HEK293 (cell line): ENCODE measurements at regions not wholly inside any gene's neighbourhood (a gene's known extent, or its start where the extent isn't known, plus 50 kb on each side); places are given as distances from the start of the nearest gene placed in this dataset.

Source experiments
- CTCF ChIA-PET: fragments of 350-600 bp; formaldehyde crosslinking; extraction: SDS; loops from one replicate; lab custom pipeline; 2021; ENCODE audit warnings: antibody characterized with exemption; lab: Yijun Ruan, JAX
- POLR2A ChIA-PET: fragments of 300-600 bp; formaldehyde crosslinking; extraction: SDS; loops from one replicate; lab custom pipeline; 2020; ENCODE audit warnings: antibody characterized with exemption, inconsistent platforms; lab: Yijun Ruan, JAX
- H3K27ac ChIP-seq: fragments of 200-500 bp; sonication (Bioruptor generic); 2 replicates; pipeline ENCODE4 v1.5.1; 2014; ENCODE audit warnings: low read depth, low read length, control low read depth, inconsistent platforms; ENCODE audit errors: extremely low read depth
- H3K36me3 ChIP-seq, 2 experiments: fragments of 200-500 bp in 1 of 2; sonication (Bioruptor generic) in 1 of 2; 1 replicate in 1 of 2; 2 replicates in 1 of 2; pipeline ENCODE4 v1.5.1; 2014 to 2017; ENCODE audit warnings: inconsistent platforms in 2 of 2, low read length in 2 of 2; ENCODE audit not compliant: control insufficient read depth in 2 of 2, insufficient read depth in 1 of 2
- H3K4me1 ChIP-seq: fragments of 200-500 bp; sonication (Bioruptor generic); 2 replicates; pipeline ENCODE4 v1.5.1; 2014; ENCODE audit warnings: mild to moderate bottlenecking, low read length, inconsistent platforms; ENCODE audit not compliant: control insufficient read depth, insufficient read depth
- H3K4me3 ChIP-seq: 2 replicates; pipeline ENCODE4 v1.5.1; 2011; ENCODE audit warnings: low read depth, mild to moderate bottlenecking, control low read depth, low read length, moderate library complexity
- H3K9me3 ChIP-seq: fragments of 200-500 bp; sonication (Bioruptor generic); 2 replicates; pipeline ENCODE4 v1.5.1; 2014; ENCODE audit warnings: low read depth, low read length, inconsistent platforms; ENCODE audit not compliant: control insufficient read depth, insufficient read depth
- BCL11A ChIP-seq: fragments of 450-650 bp; formaldehyde crosslinking; IDR thresholded peaks from 2 replicates; pipeline ENCODE4 v1.5.1; 2016; ENCODE audit warnings: low read depth, missing biosample characterization, missing genetic modification characterization
- BCL11B ChIP-seq: fragments of 450-650 bp; formaldehyde crosslinking; IDR thresholded peaks from 2 replicates; pipeline ENCODE4 v1.5.1; 2016; ENCODE audit warnings: low read depth, missing biosample characterization, missing genetic modification characterization
- EGR2 ChIP-seq: fragments of 450-650 bp; formaldehyde crosslinking; IDR thresholded peaks from 2 replicates; pipeline ENCODE4 v1.5.1; 2016; ENCODE audit warnings: low read depth, missing biosample characterization, missing genetic modification characterization
- KLF10 ChIP-seq: fragments of 450-650 bp; IDR thresholded peaks from 2 replicates; pipeline ENCODE4 v1.5.1; 2018; ENCODE audit warnings: missing biosample characterization, mild to moderate bottlenecking, missing genetic modification characterization
- KLF16 ChIP-seq: fragments of 450-650 bp; formaldehyde crosslinking; IDR thresholded peaks from 2 replicates; pipeline ENCODE4 v1.5.1; 2017; ENCODE audit warnings: missing biosample characterization, missing genetic modification characterization
- KLF7 ChIP-seq: fragments of 450-650 bp; formaldehyde crosslinking; IDR thresholded peaks from 2 replicates; pipeline ENCODE4 v1.5.1; 2016; ENCODE audit warnings: missing biosample characterization, missing genetic modification characterization, borderline replicate concordance
- TCF7L2 ChIP-seq: IDR thresholded peaks from 2 replicates; pipeline ENCODE4 v1.6.1; 2011; ENCODE audit warnings: low read depth, mild to moderate bottlenecking, inconsistent platforms, low read length, moderate library complexity, borderline replicate concordance
- ZNF121 ChIP-seq: fragments of 450-650 bp; formaldehyde crosslinking; IDR thresholded peaks from 2 replicates; pipeline ENCODE4 v1.5.1; 2016; ENCODE audit warnings: missing biosample characterization, missing genetic modification characterization
- ZNF155 ChIP-seq: fragments of 450-650 bp; formaldehyde crosslinking; IDR thresholded peaks from 2 replicates; pipeline ENCODE4 v1.5.1; 2016; ENCODE audit warnings: missing biosample characterization, missing genetic modification characterization
- ZNF169 ChIP-seq: fragments of 450-650 bp; formaldehyde crosslinking; IDR thresholded peaks from 2 replicates; pipeline ENCODE4 v1.5.1; 2016; ENCODE audit warnings: missing biosample characterization, missing genetic modification characterization
- ZNF239 ChIP-seq: fragments of 450-650 bp; formaldehyde crosslinking; IDR thresholded peaks from 2 replicates; pipeline ENCODE4 v1.5.1; 2016; ENCODE audit warnings: missing biosample characterization, missing genetic modification characterization
- ZNF248 ChIP-seq: fragments of 450-650 bp; formaldehyde crosslinking; IDR thresholded peaks from 2 replicates; pipeline ENCODE4 v1.5.1; 2017; ENCODE audit warnings: missing biosample characterization, missing genetic modification characterization
- ZNF324 ChIP-seq: fragments of 450-650 bp; formaldehyde crosslinking; IDR thresholded peaks from 2 replicates; pipeline ENCODE4 v1.5.1; 2016; ENCODE audit warnings: missing biosample characterization, missing genetic modification characterization
- ZNF37A ChIP-seq: fragments of 450-650 bp; IDR thresholded peaks from 2 replicates; pipeline ENCODE4 v1.5.1; 2018; ENCODE audit warnings: missing biosample characterization, missing genetic modification characterization
- TF ChIP-seq, protein P1 (sequence below): fragments of 450-650 bp; formaldehyde crosslinking; IDR thresholded peaks from 2 replicates; pipeline ENCODE4 v1.5.1; 2016; ENCODE audit warnings: missing biosample characterization, missing genetic modification characterization
- TF ChIP-seq, protein P2 (sequence below): fragments of 450-650 bp; formaldehyde crosslinking; IDR thresholded peaks from 2 replicates; pipeline ENCODE4 v1.5.1; 2016; ENCODE audit warnings: missing biosample characterization, missing genetic modification characterization
- TF ChIP-seq, protein P3 (sequence below): fragments of 450-650 bp; formaldehyde crosslinking; IDR thresholded peaks from 2 replicates; pipeline ENCODE4 v1.5.1; 2016; ENCODE audit warnings: missing biosample characterization, missing genetic modification characterization
- TF ChIP-seq, protein P4 (sequence below): fragments of 450-650 bp; formaldehyde crosslinking; IDR thresholded peaks from 2 replicates; pipeline ENCODE4 v1.5.1; 2016; ENCODE audit warnings: missing biosample characterization, missing genetic modification characterization
- TF ChIP-seq, protein P5 (sequence below): fragments of 450-650 bp; formaldehyde crosslinking; IDR thresholded peaks from 2 replicates; pipeline ENCODE4 v1.5.1; 2016; ENCODE audit warnings: missing biosample characterization, missing genetic modification characterization
- TF ChIP-seq, protein P6 (sequence below): fragments of 450-650 bp; formaldehyde crosslinking; IDR thresholded peaks from 2 replicates; pipeline ENCODE4 v1.5.1; 2016; ENCODE audit warnings: missing biosample characterization, missing genetic modification characterization
- TF ChIP-seq, protein P7 (sequence below): fragments of 450-650 bp; formaldehyde crosslinking; IDR thresholded peaks from 2 replicates; pipeline ENCODE4 v1.5.1; 2016; ENCODE audit warnings: missing biosample characterization, missing genetic modification characterization, borderline replicate concordance

DNA sequence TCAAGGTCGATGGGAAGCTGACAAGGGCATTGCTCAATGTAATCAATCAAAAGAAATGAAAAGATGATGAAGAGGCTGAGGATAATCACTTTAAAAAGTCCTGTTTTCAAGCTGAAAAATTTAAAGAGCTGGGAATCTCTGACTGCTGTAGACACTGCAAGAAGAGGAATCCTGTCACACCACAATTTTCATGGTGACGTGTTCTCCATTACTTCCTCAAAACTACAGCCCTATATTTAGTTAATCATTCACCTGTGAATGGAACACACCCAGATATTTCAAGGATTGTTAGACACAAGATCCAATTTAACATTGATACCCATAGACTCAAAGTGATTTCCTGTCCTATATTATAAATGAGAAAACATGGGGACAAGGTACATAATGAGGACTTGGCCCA, 1048.3 kb downstream of the AMY1C start (continued):
- no peak for TF ChIP-seq KLF16 (tag by site-specific recombination)
- no peak for TF ChIP-seq EGR2 (tag by site-specific recombination)
- no peak for TF ChIP-seq BCL11A (tag by site-specific recombination)
- TF ChIP-seq TCF7L2 = no peak

DNA sequence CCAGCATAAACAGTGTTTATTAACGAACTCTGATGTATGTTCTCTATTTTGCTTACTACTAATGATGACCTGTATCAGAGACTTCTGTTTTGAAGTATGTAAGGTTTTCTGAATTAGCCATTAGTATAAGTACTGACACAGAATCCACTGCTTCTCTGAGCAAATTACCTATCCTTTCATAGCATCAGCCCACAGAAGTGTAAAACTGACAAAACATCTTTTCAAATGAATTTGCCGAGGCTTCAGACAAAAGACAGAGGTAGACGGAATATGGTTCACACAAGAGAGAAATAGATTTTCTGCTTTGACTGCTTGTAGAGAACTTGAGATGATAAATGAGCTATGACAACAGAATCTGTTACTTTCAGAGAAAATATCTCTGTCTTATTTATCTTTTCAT, 1051.6 kb downstream of the AMY1C start:
- Histone ChIP-seq H3K4me3 (no peak overlapping the region), H3K4me1 (no peaks in the 10 kb centered on the region), H3K9me3 (no peaks in the 10 kb centered on the region), H3K27ac (no peak overlapping the region), H3K36me3 (no peaks in the 10 kb centered on the region)
- ChIA-PET POLR2A (no interaction called here), CTCF (no interaction called here)
- TF ChIP-seq ZNF324 (tag by site-specific recombination) (no peak), BCL11B (tag by site-specific recombination) (no peak), KLF7 (no peak), ZNF121 (no peak), ZNF155 (tag by site-specific recombination) (no peak), KLF10 (tag by site-specific recombination) (no peak), ZNF248 (tag by site-specific recombination) (no peak), ZNF239 (tag by site-specific recombination) (no peak), ZNF169 (tag by site-specific recombination) (no peak), ZNF37A (no peak)
- TF ChIP-seq, protein P1, sequence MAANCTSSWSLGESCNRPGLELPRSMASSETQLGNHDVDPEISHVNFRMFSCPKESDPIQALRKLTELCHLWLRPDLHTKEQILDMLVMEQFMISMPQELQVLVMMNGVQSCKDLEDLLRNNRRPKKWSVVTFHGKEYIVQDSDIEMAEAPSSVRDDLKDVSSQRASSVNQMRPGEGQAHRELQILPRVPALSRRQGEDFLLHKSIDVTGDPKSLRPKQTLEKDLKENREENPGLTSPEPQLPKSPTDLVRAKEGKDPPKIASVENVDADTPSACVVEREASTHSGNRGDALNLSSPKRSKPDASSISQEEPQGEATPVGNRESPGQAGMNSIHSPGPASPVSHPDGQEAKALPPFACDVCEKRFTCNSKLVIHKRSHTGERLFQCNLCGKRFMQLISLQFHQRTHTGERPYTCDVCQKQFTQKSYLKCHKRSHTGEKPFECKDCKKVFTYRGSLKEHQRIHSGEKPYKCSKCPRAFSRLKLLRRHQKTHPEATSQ (tag by site-specific recombination) = no peak
- TF ChIP-seq, protein P2, sequence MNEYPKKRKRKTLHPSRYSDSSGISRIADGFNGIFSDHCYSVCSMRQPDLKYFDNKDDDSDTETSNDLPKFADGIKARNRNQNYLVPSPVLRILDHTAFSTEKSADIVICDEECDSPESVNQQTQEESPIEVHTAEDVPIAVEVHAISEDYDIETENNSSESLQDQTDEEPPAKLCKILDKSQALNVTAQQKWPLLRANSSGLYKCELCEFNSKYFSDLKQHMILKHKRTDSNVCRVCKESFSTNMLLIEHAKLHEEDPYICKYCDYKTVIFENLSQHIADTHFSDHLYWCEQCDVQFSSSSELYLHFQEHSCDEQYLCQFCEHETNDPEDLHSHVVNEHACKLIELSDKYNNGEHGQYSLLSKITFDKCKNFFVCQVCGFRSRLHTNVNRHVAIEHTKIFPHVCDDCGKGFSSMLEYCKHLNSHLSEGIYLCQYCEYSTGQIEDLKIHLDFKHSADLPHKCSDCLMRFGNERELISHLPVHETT (tag by site-specific recombination) = no peak
- TF ChIP-seq, protein P3, sequence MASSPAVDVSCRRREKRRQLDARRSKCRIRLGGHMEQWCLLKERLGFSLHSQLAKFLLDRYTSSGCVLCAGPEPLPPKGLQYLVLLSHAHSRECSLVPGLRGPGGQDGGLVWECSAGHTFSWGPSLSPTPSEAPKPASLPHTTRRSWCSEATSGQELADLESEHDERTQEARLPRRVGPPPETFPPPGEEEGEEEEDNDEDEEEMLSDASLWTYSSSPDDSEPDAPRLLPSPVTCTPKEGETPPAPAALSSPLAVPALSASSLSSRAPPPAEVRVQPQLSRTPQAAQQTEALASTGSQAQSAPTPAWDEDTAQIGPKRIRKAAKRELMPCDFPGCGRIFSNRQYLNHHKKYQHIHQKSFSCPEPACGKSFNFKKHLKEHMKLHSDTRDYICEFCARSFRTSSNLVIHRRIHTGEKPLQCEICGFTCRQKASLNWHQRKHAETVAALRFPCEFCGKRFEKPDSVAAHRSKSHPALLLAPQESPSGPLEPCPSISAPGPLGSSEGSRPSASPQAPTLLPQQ (tag by site-specific recombination) = no peak
- TF ChIP-seq, protein P4, sequence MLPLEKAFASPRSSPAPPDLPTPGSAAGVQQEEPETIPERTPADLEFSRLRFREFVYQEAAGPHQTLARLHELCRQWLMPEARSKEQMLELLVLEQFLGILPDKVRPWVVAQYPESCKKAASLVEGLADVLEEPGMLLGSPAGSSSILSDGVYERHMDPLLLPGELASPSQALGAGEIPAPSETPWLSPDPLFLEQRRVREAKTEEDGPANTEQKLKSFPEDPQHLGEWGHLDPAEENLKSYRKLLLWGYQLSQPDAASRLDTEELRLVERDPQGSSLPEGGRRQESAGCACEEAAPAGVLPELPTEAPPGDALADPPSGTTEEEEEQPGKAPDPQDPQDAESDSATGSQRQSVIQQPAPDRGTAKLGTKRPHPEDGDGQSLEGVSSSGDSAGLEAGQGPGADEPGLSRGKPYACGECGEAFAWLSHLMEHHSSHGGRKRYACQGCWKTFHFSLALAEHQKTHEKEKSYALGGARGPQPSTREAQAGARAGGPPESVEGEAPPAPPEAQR (tag by site-specific recombination) = no peak
- TF ChIP-seq, protein P5, sequence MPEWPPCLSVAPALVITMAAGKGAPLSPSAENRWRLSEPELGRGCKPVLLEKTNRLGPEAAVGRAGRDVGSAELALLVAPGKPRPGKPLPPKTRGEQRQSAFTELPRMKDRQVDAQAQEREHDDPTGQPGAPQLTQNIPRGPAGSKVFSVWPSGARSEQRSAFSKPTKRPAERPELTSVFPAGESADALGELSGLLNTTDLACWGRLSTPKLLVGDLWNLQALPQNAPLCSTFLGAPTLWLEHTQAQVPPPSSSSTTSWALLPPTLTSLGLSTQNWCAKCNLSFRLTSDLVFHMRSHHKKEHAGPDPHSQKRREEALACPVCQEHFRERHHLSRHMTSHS (tag by site-specific recombination) = no peak
- TF ChIP-seq, protein P6, sequence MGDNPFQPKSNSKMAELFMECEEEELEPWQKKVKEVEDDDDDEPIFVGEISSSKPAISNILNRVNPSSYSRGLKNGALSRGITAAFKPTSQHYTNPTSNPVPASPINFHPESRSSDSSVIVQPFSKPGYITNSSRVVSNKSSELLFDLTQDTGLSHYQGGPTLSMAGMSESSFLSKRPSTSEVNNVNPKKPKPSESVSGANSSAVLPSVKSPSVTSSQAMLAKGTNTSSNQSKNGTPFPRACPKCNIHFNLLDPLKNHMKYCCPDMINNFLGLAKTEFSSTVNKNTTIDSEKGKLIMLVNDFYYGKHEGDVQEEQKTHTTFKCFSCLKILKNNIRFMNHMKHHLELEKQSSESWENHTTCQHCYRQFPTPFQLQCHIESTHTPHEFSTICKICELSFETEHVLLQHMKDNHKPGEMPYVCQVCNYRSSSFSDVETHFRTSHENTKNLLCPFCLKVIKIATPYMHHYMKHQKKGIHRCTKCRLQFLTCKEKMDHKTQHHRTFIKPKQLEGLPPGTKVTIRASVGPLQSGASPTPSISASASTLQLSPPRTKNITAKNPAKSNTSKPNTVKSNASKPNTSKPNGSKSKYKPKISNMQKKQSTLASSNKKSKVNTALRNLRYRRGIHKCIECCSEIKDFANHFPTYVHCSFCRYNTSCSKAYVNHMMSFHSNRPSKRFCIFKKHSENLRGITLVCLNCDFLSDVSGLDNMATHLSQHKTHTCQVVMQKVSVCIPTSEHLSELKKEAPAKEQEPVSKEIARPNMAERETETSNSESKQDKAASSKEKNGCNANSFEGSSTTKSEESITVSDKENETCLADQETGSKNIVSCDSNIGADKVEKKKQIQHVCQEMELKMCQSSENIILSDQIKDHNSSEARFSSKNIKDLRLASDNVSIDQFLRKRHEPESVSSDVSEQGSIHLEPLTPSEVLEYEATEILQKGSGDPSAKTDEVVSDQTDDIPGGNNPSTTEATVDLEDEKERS (tag by site-specific recombination) = no peak
- TF ChIP-seq, protein P7, sequence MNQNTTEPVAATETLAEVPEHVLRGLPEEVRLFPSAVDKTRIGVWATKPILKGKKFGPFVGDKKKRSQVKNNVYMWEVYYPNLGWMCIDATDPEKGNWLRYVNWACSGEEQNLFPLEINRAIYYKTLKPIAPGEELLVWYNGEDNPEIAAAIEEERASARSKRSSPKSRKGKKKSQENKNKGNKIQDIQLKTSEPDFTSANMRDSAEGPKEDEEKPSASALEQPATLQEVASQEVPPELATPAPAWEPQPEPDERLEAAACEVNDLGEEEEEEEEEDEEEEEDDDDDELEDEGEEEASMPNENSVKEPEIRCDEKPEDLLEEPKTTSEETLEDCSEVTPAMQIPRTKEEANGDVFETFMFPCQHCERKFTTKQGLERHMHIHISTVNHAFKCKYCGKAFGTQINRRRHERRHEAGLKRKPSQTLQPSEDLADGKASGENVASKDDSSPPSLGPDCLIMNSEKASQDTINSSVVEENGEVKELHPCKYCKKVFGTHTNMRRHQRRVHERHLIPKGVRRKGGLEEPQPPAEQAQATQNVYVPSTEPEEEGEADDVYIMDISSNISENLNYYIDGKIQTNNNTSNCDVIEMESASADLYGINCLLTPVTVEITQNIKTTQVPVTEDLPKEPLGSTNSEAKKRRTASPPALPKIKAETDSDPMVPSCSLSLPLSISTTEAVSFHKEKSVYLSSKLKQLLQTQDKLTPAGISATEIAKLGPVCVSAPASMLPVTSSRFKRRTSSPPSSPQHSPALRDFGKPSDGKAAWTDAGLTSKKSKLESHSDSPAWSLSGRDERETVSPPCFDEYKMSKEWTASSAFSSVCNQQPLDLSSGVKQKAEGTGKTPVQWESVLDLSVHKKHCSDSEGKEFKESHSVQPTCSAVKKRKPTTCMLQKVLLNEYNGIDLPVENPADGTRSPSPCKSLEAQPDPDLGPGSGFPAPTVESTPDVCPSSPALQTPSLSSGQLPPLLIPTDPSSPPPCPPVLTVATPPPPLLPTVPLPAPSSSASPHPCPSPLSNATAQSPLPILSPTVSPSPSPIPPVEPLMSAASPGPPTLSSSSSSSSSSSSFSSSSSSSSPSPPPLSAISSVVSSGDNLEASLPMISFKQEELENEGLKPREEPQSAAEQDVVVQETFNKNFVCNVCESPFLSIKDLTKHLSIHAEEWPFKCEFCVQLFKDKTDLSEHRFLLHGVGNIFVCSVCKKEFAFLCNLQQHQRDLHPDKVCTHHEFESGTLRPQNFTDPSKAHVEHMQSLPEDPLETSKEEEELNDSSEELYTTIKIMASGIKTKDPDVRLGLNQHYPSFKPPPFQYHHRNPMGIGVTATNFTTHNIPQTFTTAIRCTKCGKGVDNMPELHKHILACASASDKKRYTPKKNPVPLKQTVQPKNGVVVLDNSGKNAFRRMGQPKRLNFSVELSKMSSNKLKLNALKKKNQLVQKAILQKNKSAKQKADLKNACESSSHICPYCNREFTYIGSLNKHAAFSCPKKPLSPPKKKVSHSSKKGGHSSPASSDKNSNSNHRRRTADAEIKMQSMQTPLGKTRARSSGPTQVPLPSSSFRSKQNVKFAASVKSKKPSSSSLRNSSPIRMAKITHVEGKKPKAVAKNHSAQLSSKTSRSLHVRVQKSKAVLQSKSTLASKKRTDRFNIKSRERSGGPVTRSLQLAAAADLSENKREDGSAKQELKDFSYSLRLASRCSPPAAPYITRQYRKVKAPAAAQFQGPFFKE = no peak
